Astrocyte (in vitro differentiated cells and primary cell): ENCODE measurements at regions not wholly inside any gene's neighbourhood (a gene's known extent, or its start where the extent isn't known, plus 50 kb on each side); places are given as distances from the start of the nearest gene placed in this dataset.

Experiments used
- EZH2 ChIP-seq: IDR thresholded peaks from 2 replicates; pipeline ENCODE4 v1.6.1; 2012; ENCODE audit warnings: mild to moderate bottlenecking, low read length, inconsistent platforms; ENCODE audit not compliant: insufficient read depth
- TF ChIP-seq, protein P1 (sequence below): IDR thresholded peaks from 2 replicates; pipeline ENCODE4 v1.5.1; 2011; ENCODE audit warnings: low read depth, mild to moderate bottlenecking, inconsistent platforms, low read length, moderate library complexity; ENCODE audit not compliant: insufficient read depth

DNA sequence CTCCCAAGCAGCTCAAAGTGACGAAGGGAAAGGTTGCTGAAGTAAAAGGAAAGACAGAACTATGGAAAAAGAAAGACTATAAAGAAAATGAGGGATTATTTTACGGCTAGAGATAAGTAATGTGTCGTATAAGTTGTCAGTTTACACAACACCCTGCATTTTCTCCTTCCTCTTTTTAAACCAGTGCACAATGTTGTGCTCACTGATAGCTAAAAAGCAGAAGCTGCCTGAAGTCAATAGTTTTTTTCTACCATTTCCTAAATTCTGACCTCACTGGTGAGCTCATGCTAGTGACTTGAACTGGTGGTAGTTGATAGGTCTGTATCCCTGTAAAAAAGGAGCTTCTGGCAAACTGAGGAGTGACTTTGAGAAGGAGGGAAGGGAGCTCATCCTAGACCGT is 368.6 kb upstream of the GBE1 start:
- TF ChIP-seq, protein P1, sequence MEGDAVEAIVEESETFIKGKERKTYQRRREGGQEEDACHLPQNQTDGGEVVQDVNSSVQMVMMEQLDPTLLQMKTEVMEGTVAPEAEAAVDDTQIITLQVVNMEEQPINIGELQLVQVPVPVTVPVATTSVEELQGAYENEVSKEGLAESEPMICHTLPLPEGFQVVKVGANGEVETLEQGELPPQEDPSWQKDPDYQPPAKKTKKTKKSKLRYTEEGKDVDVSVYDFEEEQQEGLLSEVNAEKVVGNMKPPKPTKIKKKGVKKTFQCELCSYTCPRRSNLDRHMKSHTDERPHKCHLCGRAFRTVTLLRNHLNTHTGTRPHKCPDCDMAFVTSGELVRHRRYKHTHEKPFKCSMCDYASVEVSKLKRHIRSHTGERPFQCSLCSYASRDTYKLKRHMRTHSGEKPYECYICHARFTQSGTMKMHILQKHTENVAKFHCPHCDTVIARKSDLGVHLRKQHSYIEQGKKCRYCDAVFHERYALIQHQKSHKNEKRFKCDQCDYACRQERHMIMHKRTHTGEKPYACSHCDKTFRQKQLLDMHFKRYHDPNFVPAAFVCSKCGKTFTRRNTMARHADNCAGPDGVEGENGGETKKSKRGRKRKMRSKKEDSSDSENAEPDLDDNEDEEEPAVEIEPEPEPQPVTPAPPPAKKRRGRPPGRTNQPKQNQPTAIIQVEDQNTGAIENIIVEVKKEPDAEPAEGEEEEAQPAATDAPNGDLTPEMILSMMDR, result no peak
- TF ChIP-seq EZH2, result no peak
